ENCODE measurements at regions not wholly inside any gene's neighbourhood (a gene's known extent, or its start where the extent isn't known, plus 50 kb on each side); places are given as distances from the start of the nearest gene placed in this dataset.

DNA sequence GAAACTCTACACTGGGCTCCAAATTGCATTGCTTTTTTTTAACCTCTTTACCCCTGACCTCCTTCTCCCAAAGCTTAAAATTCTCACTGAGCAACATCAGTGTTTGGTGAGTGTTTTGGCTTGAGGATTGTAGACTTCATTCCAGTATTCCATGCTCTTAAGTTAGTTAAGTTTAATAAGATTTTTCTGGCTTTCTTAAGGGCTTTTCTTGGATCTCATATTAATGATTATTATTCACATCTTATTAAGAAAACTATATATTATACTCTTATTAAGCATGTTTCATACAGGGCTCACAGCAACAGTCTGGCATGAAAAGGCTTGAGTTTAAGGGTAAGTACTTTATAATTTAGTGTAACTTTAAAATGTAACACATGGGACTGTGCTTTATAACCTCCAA, 141.8 kb downstream of the DISP1 start:
- H3K9me2 ChIP-seq (ENCODE audit: insufficient read depth), result 0 out of 2 replicates have a peak, but pooled peaks cover 6% of the 10 kb centered on the region
- H3K27me3 ChIP-seq (ENCODE audit: insufficient read depth, low read depth), result no peaks in the 10 kb centered on the region
- TF ChIP-seq, protein P1, sequence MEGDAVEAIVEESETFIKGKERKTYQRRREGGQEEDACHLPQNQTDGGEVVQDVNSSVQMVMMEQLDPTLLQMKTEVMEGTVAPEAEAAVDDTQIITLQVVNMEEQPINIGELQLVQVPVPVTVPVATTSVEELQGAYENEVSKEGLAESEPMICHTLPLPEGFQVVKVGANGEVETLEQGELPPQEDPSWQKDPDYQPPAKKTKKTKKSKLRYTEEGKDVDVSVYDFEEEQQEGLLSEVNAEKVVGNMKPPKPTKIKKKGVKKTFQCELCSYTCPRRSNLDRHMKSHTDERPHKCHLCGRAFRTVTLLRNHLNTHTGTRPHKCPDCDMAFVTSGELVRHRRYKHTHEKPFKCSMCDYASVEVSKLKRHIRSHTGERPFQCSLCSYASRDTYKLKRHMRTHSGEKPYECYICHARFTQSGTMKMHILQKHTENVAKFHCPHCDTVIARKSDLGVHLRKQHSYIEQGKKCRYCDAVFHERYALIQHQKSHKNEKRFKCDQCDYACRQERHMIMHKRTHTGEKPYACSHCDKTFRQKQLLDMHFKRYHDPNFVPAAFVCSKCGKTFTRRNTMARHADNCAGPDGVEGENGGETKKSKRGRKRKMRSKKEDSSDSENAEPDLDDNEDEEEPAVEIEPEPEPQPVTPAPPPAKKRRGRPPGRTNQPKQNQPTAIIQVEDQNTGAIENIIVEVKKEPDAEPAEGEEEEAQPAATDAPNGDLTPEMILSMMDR (conservative IDR thresholded peaks at IDR 0.05), result no peak
- TF ChIP-seq EZH2 (IDR thresholded peaks at IDR 0.05; ENCODE audit: low read depth), result no peak
- no peak overlapping the region for H3K4me3 ChIP-seq
- DNase-seq, result no peak
- H3K36me3 ChIP-seq (ENCODE audit: low read depth), result no peaks in the 10 kb centered on the region
- ChIA-PET POLR2A (ENCODE audit: unreplicated experiment) (no interaction called here), CTCF (interaction anchor here (1.0 kb wide), 1 partner anchor 218 kb away, joined by 4 read pairs; no protein-coding TSS in a partner anchor)
- no peak overlapping the region for H2AFZ ChIP-seq
- H3K79me2 ChIP-seq (ENCODE audit: low read depth), result no peaks in the 10 kb centered on the region
- no peaks in the 10 kb centered on the region for H3K9me3 ChIP-seq (ENCODE audit: insufficient read depth, low read depth)
- intact Hi-C loops (cut with micrococcal nuclease; ENCODE audit: unreplicated experiment), result no loop called here
- no TSS peak for BruUV-seq (replicated peaks)
- no peak overlapping the region for H3K27ac ChIP-seq
- no peak overlapping the region for H3K4me2 ChIP-seq
- H4K20me1 ChIP-seq (ENCODE audit: insufficient read depth), result no peaks in the 10 kb centered on the region
- H3F3A ChIP-seq (ENCODE audit: insufficient read depth, low read depth), result no peaks in the 10 kb centered on the region; the same call in 1 of the 2 replicates
- H3K4me1 ChIP-seq (replicated peaks; ENCODE audit: insufficient read depth), result no peaks in the 10 kb centered on the region

DNA sequence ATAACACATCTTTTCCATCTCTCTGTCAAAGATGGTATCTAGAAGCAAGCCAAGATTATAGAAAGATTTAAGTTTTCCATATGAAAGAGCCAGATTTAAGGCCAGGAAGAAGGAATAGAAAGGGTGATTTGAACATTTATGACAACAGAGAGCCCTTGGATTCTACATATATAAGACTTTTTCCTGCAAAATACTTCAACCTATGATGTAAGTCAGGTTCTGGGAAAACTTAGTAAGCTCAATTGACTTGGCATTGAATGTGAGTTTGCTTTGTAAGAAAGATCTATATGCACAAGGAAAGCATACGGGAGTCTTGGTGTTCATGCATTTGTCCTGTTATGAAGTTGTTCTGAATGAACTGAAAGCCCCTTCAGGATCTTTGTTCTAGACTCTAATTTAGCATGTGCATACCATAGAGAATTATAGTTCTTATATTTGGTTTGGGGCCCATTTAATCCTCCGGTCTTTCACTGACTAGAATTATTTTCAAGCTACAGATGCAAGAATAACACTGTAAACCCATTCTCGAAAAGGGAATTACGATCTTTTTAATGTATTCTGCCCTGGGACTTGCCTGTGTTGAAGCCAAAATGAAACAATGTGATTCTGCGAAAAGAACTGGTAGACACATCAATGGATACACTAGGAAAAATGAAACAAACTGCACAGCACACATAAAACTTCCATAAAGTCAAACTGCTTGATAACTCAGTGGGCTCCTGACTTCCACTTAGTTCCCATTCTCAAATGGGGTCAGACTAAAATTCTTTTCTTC, 152.8 kb downstream of the DISP1 start:
- no peak overlapping the region for H3K4me2 ChIP-seq
- BruUV-seq (replicated peaks), result no TSS peak
- no peaks in the 10 kb centered on the region for H4K20me1 ChIP-seq (ENCODE audit: insufficient read depth)
- no peak for DNase-seq
- TF ChIP-seq, protein P1 (conservative IDR thresholded peaks at IDR 0.05), result no peak
- no peak for TF ChIP-seq EZH2 (IDR thresholded peaks at IDR 0.05; ENCODE audit: low read depth)
- CTCF ChIA-PET, result no interaction called here
- no peak overlapping the region for H2AFZ ChIP-seq
- H3K79me2 ChIP-seq (ENCODE audit: low read depth), result no peaks in the 10 kb centered on the region
- no peaks in the 10 kb centered on the region for H3K9me2 ChIP-seq (ENCODE audit: insufficient read depth)
- intact Hi-C loops (cut with micrococcal nuclease; ENCODE audit: unreplicated experiment), result no loop called here
- no peak overlapping the region for H3K4me3 ChIP-seq
- H3K27me3 ChIP-seq (ENCODE audit: insufficient read depth, low read depth), result no peaks in the 10 kb centered on the region
- POLR2A ChIA-PET (ENCODE audit: unreplicated experiment), result no interaction called here
- no peaks in the 10 kb centered on the region for H3K36me3 ChIP-seq (ENCODE audit: low read depth)
- no peaks in the 10 kb centered on the region for H3F3A ChIP-seq (ENCODE audit: insufficient read depth, low read depth)
- H3K9me3 ChIP-seq (ENCODE audit: insufficient read depth, low read depth), result no peaks in the 10 kb centered on the region
- no peaks in the 10 kb centered on the region for H3K4me1 ChIP-seq (replicated peaks; ENCODE audit: insufficient read depth)
- H3K27ac ChIP-seq, result no peak overlapping the region

DNA sequence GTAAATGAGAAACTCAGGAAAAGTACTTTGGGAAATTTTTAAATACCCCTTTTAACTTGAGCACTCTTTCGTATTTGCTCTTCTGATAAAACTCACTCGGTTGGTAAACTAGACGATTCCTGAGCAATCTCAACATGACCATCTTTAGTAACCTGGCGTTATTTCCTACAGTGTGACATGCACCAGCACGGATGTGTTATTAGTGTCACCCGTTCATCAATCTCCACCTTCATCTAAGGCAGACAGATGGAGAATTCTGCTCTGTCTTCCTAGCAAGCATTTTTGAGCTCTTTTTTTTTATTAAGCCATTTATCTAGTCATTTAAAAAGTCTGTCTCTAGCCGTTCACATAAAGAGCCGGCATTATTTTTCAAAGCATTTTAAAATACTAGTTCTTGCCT, 155.2 kb downstream of the DISP1 start:
- H3K27me3 ChIP-seq (ENCODE audit: insufficient read depth, low read depth), result no peaks in the 10 kb centered on the region
- H3K4me3 ChIP-seq, result no peak overlapping the region
- no peaks in the 10 kb centered on the region for H3K36me3 ChIP-seq (ENCODE audit: low read depth)
- no TSS peak for BruUV-seq (replicated peaks)
- H3K9me2 ChIP-seq (ENCODE audit: insufficient read depth), result no peaks in the 10 kb centered on the region
- no peak for DNase-seq
- no peaks in the 10 kb centered on the region for H3K4me1 ChIP-seq (replicated peaks; ENCODE audit: insufficient read depth)
- no peaks in the 10 kb centered on the region for H4K20me1 ChIP-seq (ENCODE audit: insufficient read depth)
- no peaks in the 10 kb centered on the region for H3F3A ChIP-seq (ENCODE audit: insufficient read depth, low read depth)
- no peak overlapping the region for H3K4me2 ChIP-seq
- H3K27ac ChIP-seq, result no peak overlapping the region
- no peak for TF ChIP-seq EZH2 (IDR thresholded peaks at IDR 0.05; ENCODE audit: low read depth)
- TF ChIP-seq, protein P1 (conservative IDR thresholded peaks at IDR 0.05), result no peak
- POLR2A ChIA-PET (ENCODE audit: unreplicated experiment), result interaction anchor here (0.7 kb wide), 1 partner anchor 667 kb away, joined by 3 read pairs; no protein-coding TSS in a partner anchor
- H3K9me3 ChIP-seq (ENCODE audit: insufficient read depth, low read depth), result no peaks in the 10 kb centered on the region
- H2AFZ ChIP-seq, result no peak overlapping the region
- CTCF ChIA-PET, result interaction anchor here (0.8 kb wide), 1 partner anchor 111 kb away, joined by 3 read pairs; no protein-coding TSS in a partner anchor
- intact Hi-C loops (cut with micrococcal nuclease; ENCODE audit: unreplicated experiment), result no loop called here
- no peaks in the 10 kb centered on the region for H3K79me2 ChIP-seq (ENCODE audit: low read depth)

Data from PC-9 (cell line).